ENCODE measurements at regions not wholly inside any gene's neighbourhood (a gene's known extent, or its start where the extent isn't known, plus 50 kb on each side); places are given as distances from the start of the nearest gene placed in this dataset.

GRCh38 chr1:232223183-232223708 is 406.7 kb downstream of the SIPA1L2 start (continued):
- TF ChIP-seq ZBTB33 (IDR thresholded peaks at IDR 0.05; ENCODE audit: borderline replicate concordance, low read depth) (no peak), MAX (IDR thresholded peaks at IDR 0.05; ENCODE audit: low read depth) (no peak), EZH2phosphoT487 (IDR thresholded peaks at IDR 0.05; ENCODE audit: borderline replicate concordance, low read depth) (no peak), FOXJ3 (CRISPR knock-in tag; IDR thresholded peaks at IDR 0.05) (no peak), TCF12 (IDR thresholded peaks at IDR 0.05) (no peak), MEF2A (IDR thresholded peaks at IDR 0.05; ENCODE audit: borderline replicate concordance, low read depth) (no peak), RAD21 (IDR thresholded peaks at IDR 0.05; ENCODE audit: low read length) (no peak), YY1 (IDR thresholded peaks at IDR 0.05; ENCODE audit: low read depth) (no peak), GABPA (IDR thresholded peaks at IDR 0.05; ENCODE audit: low read depth) (no peak)

GRCh38 chr1:232222614-232223013 is 407.3 kb downstream of the SIPA1L2 start:
- H4K20me1 ChIP-seq (ENCODE audit: insufficient read depth) = no peaks in the 10 kb centered on the region
- no peak overlapping the region for H3K27ac ChIP-seq (ENCODE audit: low read depth in 2 of 2, low read length in 1 of 2)
- no peaks in the 10 kb centered on the region for H3K9me3 ChIP-seq
- no peak overlapping the region for H3K4me2 ChIP-seq
- H3K27me3 ChIP-seq (ENCODE audit: insufficient read depth) = no peaks in the 10 kb centered on the region
- no peak overlapping the region for H3K4me3 ChIP-seq (ENCODE audit: low read depth in 2 of 2, low read length in 1 of 2)
- no peaks in the 10 kb centered on the region for H3K9me2 ChIP-seq
- no peak overlapping the region for H2AFZ ChIP-seq (ENCODE audit: low read depth)
- H3K36me3 ChIP-seq (replicated peaks in 1 of 2; ENCODE audit: control insufficient read depth in 1 of 2, insufficient read depth in 2 of 2, low read length in 1 of 2) = no peaks in the 10 kb centered on the region
- ChIA-PET POLR2A (no interaction called here), CTCF (no interaction called here)
- no peaks in the 10 kb centered on the region for H3F3A ChIP-seq (replicated peaks; ENCODE audit: insufficient read depth)
- H3K9ac ChIP-seq = no peak overlapping the region
- TF ChIP-seq CTCF (IDR thresholded peaks at IDR 0.05) = no peak
- no peak for TF ChIP-seq YY1 (IDR thresholded peaks at IDR 0.05; ENCODE audit: low read depth)
- no peak for TF ChIP-seq NRF1 (IDR thresholded peaks at IDR 0.05; ENCODE audit: low read depth, low read length)
- TF ChIP-seq EZH2phosphoT487 (IDR thresholded peaks at IDR 0.05; ENCODE audit: borderline replicate concordance, low read depth) = no peak
- TF ChIP-seq MEF2A (IDR thresholded peaks at IDR 0.05; ENCODE audit: borderline replicate concordance, low read depth) = no peak
- TF ChIP-seq GATA2 (CRISPR knock-in tag; IDR thresholded peaks at IDR 0.05) = no peak
- TF ChIP-seq RXRA (IDR thresholded peaks at IDR 0.05; ENCODE audit: borderline replicate concordance, low read depth) = no peak
- no peak for TF ChIP-seq ZBTB33 (IDR thresholded peaks at IDR 0.05; ENCODE audit: borderline replicate concordance, low read depth)
- no peak for TF ChIP-seq REST (IDR thresholded peaks at IDR 0.05; ENCODE audit: low read depth, low read length)
- no peak for TF ChIP-seq USF2 (IDR thresholded peaks at IDR 0.05; ENCODE audit: borderline replicate concordance, low read depth, low read length)
- TF ChIP-seq FOXM1 (IDR thresholded peaks at IDR 0.05; ENCODE audit: low read depth) = no peak
- TF ChIP-seq FOSL2 (IDR thresholded peaks at IDR 0.05; ENCODE audit: borderline replicate concordance, low read depth) = no peak
- TF ChIP-seq ELF1 (IDR thresholded peaks at IDR 0.05) = no peak
- TF ChIP-seq IRF3 (IDR thresholded peaks at IDR 0.05; ENCODE audit: low read depth, low read length) = no peak
- no peak for TF ChIP-seq RAD21 (IDR thresholded peaks at IDR 0.05; ENCODE audit: low read length)
- WGBS (ENCODE audit: low lambda C conversion rate) = 98% methylated on average over 4 of the region's 4 CpGs
- no peak for DNase-seq
- no peaks in the 10 kb centered on the region for H3K79me2 ChIP-seq (ENCODE audit: insufficient read depth)
- H3K4me1 ChIP-seq (ENCODE audit: control insufficient read depth in 1 of 2, insufficient read depth in 2 of 2, low read depth in 1 of 2, low read length in 1 of 2) = peaks cover 5 to 34% of the 10 kb centered on the region in 2 experiments; a peak in 3 of 4 replicates

Measured in SK-N-SH (cell line).